Lung (tissue), 11 donors: ENCODE measurements at regions not wholly inside any gene's neighbourhood (a gene's known extent, or its start where the extent isn't known, plus 50 kb on each side); places are given as distances from the start of the nearest gene placed in this dataset.

Experiments used
- ATAC-seq: fragments of 200-7000 bp; cut with Tn5 transposase; one replicate; pipeline ENCODE4 v1.9.1; 2020; ENCODE audit warnings: moderate number of reproducible peaks; ENCODE audit not compliant: insufficient read depth, low FRiP score
- DNase-seq, 3 donors: peaks; one replicate each; pipeline ENCODE4 v3.0.0-alpha.2; 2013 to 2017
- H3K27ac ChIP-seq, 2 donors: one replicate each; pipeline ENCODE4 v1.5.1; 2013; ENCODE audit warnings: mild to moderate bottlenecking in 2 of 2, moderate library complexity in 2 of 2, control low read depth in 1 of 2, inconsistent platforms in 1 of 2, low read depth in 1 of 2, low read length in 1 of 2
- H3K27me3 ChIP-seq, 3 donors: one replicate each; pipeline ENCODE4 v1.5.1; 2013; ENCODE audit warnings: low read length in 2 of 3; ENCODE audit not compliant: control insufficient read depth in 3 of 3, insufficient read depth in 3 of 3
- H3K36me3 ChIP-seq, 4 donors: one replicate each; pipeline ENCODE4 v1.5.1; 2013; ENCODE audit warnings: low read length in 4 of 4, mild to moderate bottlenecking in 1 of 4, moderate library complexity in 1 of 4; ENCODE audit not compliant: control insufficient read depth in 4 of 4, insufficient read depth in 4 of 4
- H3K4me1 ChIP-seq, 5 donors: one replicate each; pipeline ENCODE4 v1.5.1; 2013; ENCODE audit warnings: low read length in 5 of 5, mild to moderate bottlenecking in 2 of 5, moderate library complexity in 1 of 5; ENCODE audit not compliant: control insufficient read depth in 5 of 5, insufficient read depth in 5 of 5
- H3K4me3 ChIP-seq: one replicate; pipeline ENCODE4 v1.5.1; 2013; ENCODE audit warnings: mild to moderate bottlenecking, control low read depth, moderate library complexity
- H3K9ac ChIP-seq, 2 donors: one replicate each; pipeline ENCODE4 v1.5.1; 2013; ENCODE audit warnings: low read length in 2 of 2, control low read depth in 1 of 2; ENCODE audit not compliant: insufficient read depth in 1 of 2
- H3K9me3 ChIP-seq, 4 donors: one replicate each; pipeline ENCODE4 v1.5.1; 2013; ENCODE audit warnings: low read length in 3 of 4, mild to moderate bottlenecking in 1 of 4, moderate library complexity in 1 of 4; ENCODE audit not compliant: control insufficient read depth in 4 of 4, insufficient read depth in 3 of 4
- WGBS, 2 donors: extraction: QIAGEN DNeasy Blood & Tissue Kit; methylation state at CpG; one replicate each; pipeline ENCODE4 v1.1.7; 2013; 5-methylcytosine and 5-hydroxymethylcytosine counted together
- TF ChIP-seq, protein P1 (sequence below): IDR thresholded peaks from 2 replicates; pipeline ENCODE4 v1.5.1; 2012; ENCODE audit warnings: mild to moderate bottlenecking; ENCODE audit errors: control extremely low read depth, extremely low read depth
- donor health status: control.
- donor health status: control.
- donor health status: Bipolar disorder and iron deficiency.
- donor health status: healthy.
- donor health status: DM: yes; HTN: yes; CAD: no.

GRCh38 chr4:20196476-20196875 lies 55.2 kb upstream of the SLIT2 start:
- TF ChIP-seq, protein P1, sequence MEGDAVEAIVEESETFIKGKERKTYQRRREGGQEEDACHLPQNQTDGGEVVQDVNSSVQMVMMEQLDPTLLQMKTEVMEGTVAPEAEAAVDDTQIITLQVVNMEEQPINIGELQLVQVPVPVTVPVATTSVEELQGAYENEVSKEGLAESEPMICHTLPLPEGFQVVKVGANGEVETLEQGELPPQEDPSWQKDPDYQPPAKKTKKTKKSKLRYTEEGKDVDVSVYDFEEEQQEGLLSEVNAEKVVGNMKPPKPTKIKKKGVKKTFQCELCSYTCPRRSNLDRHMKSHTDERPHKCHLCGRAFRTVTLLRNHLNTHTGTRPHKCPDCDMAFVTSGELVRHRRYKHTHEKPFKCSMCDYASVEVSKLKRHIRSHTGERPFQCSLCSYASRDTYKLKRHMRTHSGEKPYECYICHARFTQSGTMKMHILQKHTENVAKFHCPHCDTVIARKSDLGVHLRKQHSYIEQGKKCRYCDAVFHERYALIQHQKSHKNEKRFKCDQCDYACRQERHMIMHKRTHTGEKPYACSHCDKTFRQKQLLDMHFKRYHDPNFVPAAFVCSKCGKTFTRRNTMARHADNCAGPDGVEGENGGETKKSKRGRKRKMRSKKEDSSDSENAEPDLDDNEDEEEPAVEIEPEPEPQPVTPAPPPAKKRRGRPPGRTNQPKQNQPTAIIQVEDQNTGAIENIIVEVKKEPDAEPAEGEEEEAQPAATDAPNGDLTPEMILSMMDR: no peak
- peaks cover 0 to 3% (median 0%) of the 10 kb centered on the region in 4 donors for H3K9me3 ChIP-seq
- 83 to 89% methylated on average over 4 of the region's 4 CpGs for WGBS, 2 donors
- ATAC-seq (no peak), DNase-seq (no peak)
- H3K36me3 ChIP-seq: no peaks in the 10 kb centered on the region
- H3K9ac ChIP-seq: no peak overlapping the region
- no peak overlapping the region for H3K27ac ChIP-seq
- H3K4me1 ChIP-seq: peaks cover 0 to 17% (median 0%) of the 10 kb centered on the region in 5 donors
- no peak overlapping the region for H3K4me3 ChIP-seq
- no peaks in the 10 kb centered on the region for H3K27me3 ChIP-seq

- Histone ChIP-seq H3K27ac (no peak overlapping the region), H3K4me3 (no peak overlapping the region), H3K4me1 (peaks cover 0 to 17% (median 0%) of the 10 kb centered on the region in 5 donors), H3K9ac (no peak overlapping the region), H3K9me3 (peaks cover 0 to 5% (median 1%) of the 10 kb centered on the region in 4 donors), H3K36me3 (no peaks in the 10 kb centered on the region), H3K27me3 (no peaks in the 10 kb centered on the region)
- TF ChIP-seq, protein P1: no peak
- ATAC-seq: no peak
- DNase-seq: no peak
These were observed 56.4 kb upstream of the SLIT2 start for GRCh38 chr4:20195071-20195885.

DNA sequence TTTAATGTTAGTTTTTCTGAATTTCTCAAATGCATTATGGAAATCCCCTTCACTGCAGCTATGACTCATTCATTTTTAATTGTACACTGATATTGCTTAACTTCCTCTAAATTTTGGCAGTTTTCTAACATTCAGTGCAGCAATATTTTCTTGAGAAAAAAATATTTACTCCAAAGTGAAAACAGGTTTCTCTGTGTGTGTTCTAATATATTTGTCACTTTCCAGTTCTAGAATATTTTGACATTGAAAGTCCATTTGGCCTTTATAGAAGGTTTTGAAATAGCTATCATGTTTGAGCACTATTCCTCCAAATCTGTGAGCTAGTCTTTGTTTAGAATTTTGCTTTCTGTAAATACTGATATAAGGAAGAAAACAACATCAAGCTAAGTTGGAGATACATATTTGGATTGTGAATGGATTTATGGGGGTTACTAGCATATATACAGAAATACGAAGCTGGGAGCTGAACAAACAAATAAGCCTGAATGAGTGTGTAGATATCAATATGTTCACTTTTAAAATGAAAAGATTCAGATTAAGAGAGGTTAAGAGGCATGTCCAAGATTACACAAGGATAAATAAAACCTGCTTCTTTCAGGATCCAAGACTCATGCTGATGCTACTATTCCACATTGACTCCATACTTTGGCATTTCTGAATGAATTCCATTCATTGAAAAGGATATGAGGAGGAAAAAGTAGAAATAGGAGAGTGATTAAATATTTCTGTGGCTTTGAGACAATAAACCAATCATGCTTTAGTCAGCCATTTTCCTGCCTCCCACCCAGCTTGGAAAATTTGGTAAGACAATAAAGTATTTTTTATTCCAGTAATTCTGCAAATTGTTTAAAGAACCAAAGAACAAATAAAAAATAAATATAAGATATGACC lies 57.3 kb upstream of the SLIT2 start:
- peak in 2 of 3 donors; percentile 86 to 90 for DNase-seq
- no peaks in the 10 kb centered on the region for H3K36me3 ChIP-seq
- no peak overlapping the region for H3K27ac ChIP-seq
- 52 to 65% methylated on average over 1 of the region's 1 CpG for WGBS, 2 donors
- no peak overlapping the region for H3K9ac ChIP-seq
- no peak overlapping the region for H3K4me3 ChIP-seq
- TF ChIP-seq, protein P1: no peak
- peak; percentile 25 for ATAC-seq
- H3K27me3 ChIP-seq: no peaks in the 10 kb centered on the region
- H3K4me1 ChIP-seq: peaks cover 0 to 17% (median 0%) of the 10 kb centered on the region in 5 donors
- H3K9me3 ChIP-seq: peaks cover 0 to 5% (median 1%) of the 10 kb centered on the region in 4 donors
